ENCODE measurements at regions not wholly inside any gene's neighbourhood (a gene's known extent, or its start where the extent isn't known, plus 50 kb on each side); places are given as distances from the start of the nearest gene placed in this dataset.

GRCh38 chr4:65175585-65175984 lies 494.7 kb downstream of the EPHA5 start:
- Histone ChIP-seq H3K27me3 (no peaks in the 10 kb centered on the region), H3K4me3 (no peak overlapping the region), H3K27ac (no peak overlapping the region), H3K4me1 (no peaks in the 10 kb centered on the region), H3K36me3 (no peaks in the 10 kb centered on the region), H3K9me3 (no peaks in the 10 kb centered on the region)
- DNase-seq (ENCODE audit: low spot score in 2 of 2) = no peak
- TF ChIP-seq CTCF (IDR thresholded peaks at IDR 0.05) (no peak), POLR2A (IDR thresholded peaks at IDR 0.05) (no peak), EP300 (IDR thresholded peaks at IDR 0.05) (no peak), POLR2AphosphoS5 (IDR thresholded peaks at IDR 0.05) (no peak)
- WGBS = 79% methylated on average over 5 of the region's 5 CpGs

- H3K4me3 ChIP-seq = no peak overlapping the region
- DNase-seq (ENCODE audit: low spot score in 2 of 2) = no peak
- no peaks in the 10 kb centered on the region for H3K4me1 ChIP-seq
- H3K27me3 ChIP-seq = no peaks in the 10 kb centered on the region
- no peaks in the 10 kb centered on the region for H3K9me3 ChIP-seq
- H3K27ac ChIP-seq = no peak overlapping the region
- no peak for TF ChIP-seq POLR2A (IDR thresholded peaks at IDR 0.05)
- TF ChIP-seq POLR2AphosphoS5 (IDR thresholded peaks at IDR 0.05) = no peak
- no peak for TF ChIP-seq CTCF (IDR thresholded peaks at IDR 0.05)
- TF ChIP-seq EP300 (IDR thresholded peaks at IDR 0.05) = no peak
- 88% methylated on average over 6 of the region's 6 CpGs for WGBS
- H3K36me3 ChIP-seq = no peaks in the 10 kb centered on the region
These were observed 499.3 kb downstream of the EPHA5 start for GRCh38 chr4:65170768-65171514.

GRCh38 chr4:65167719-65168118 lies 502.6 kb downstream of the EPHA5 start:
- H3K4me3 ChIP-seq = no peak overlapping the region
- H3K4me1 ChIP-seq = no peaks in the 10 kb centered on the region
- no peaks in the 10 kb centered on the region for H3K36me3 ChIP-seq
- no peak for DNase-seq (ENCODE audit: low spot score in 2 of 2)
- no peaks in the 10 kb centered on the region for H3K27me3 ChIP-seq
- H3K27ac ChIP-seq = no peak overlapping the region
- no peaks in the 10 kb centered on the region for H3K9me3 ChIP-seq
- WGBS = 83% methylated on average over 3 of the region's 3 CpGs
- no peak for TF ChIP-seq POLR2AphosphoS5 (IDR thresholded peaks at IDR 0.05)
- TF ChIP-seq EP300 (IDR thresholded peaks at IDR 0.05) = no peak
- TF ChIP-seq CTCF (IDR thresholded peaks at IDR 0.05) = no peak
- no peak for TF ChIP-seq POLR2A (IDR thresholded peaks at IDR 0.05)

GRCh38 chr4:65152205-65152604 lies 518.1 kb downstream of the EPHA5 start:
- TF ChIP-seq POLR2AphosphoS5 (IDR thresholded peaks at IDR 0.05) (no peak), EP300 (IDR thresholded peaks at IDR 0.05) (no peak), POLR2A (IDR thresholded peaks at IDR 0.05) (no peak), CTCF (IDR thresholded peaks at IDR 0.05) (no peak)
- DNase-seq (ENCODE audit: low spot score in 2 of 2) = no peak
- H3K4me3 ChIP-seq = no peak overlapping the region
- no peaks in the 10 kb centered on the region for H3K9me3 ChIP-seq
- H3K27me3 ChIP-seq = no peaks in the 10 kb centered on the region
- H3K27ac ChIP-seq = no peak overlapping the region
- H3K36me3 ChIP-seq = no peaks in the 10 kb centered on the region
- no peaks in the 10 kb centered on the region for H3K4me1 ChIP-seq

GRCh38 chr4:65139998-65140397 lies 530.3 kb downstream of the EPHA5 start:
- DNase-seq (ENCODE audit: low spot score in 2 of 2) = no peak
- no peaks in the 10 kb centered on the region for H3K27me3 ChIP-seq
- H3K4me3 ChIP-seq = no peak overlapping the region
- TF ChIP-seq POLR2AphosphoS5 (IDR thresholded peaks at IDR 0.05) = no peak
- TF ChIP-seq EP300 (IDR thresholded peaks at IDR 0.05) = no peak
- peaks cover 7% of the 10 kb centered on the region for H3K9me3 ChIP-seq
- 83% methylated on average over 1 of the region's 1 CpG for WGBS
- H3K4me1 ChIP-seq = no peaks in the 10 kb centered on the region
- no peaks in the 10 kb centered on the region for H3K36me3 ChIP-seq
- no peak overlapping the region for H3K27ac ChIP-seq

- Histone ChIP-seq H3K27ac (no peak overlapping the region), H3K4me1 (no peaks in the 10 kb centered on the region), H3K27me3 (no peaks in the 10 kb centered on the region), H3K9me3 (no peaks in the 10 kb centered on the region), H3K36me3 (no peaks in the 10 kb centered on the region), H3K4me3 (no peak overlapping the region)
- DNase-seq (ENCODE audit: low spot score in 2 of 2) = no peak
- 94% methylated on average over 2 of the region's 2 CpGs for WGBS
- TF ChIP-seq POLR2AphosphoS5 (IDR thresholded peaks at IDR 0.05) = no peak
- TF ChIP-seq CTCF (IDR thresholded peaks at IDR 0.05) = no peak
- no peak for TF ChIP-seq POLR2A (IDR thresholded peaks at IDR 0.05)
- TF ChIP-seq EP300 (IDR thresholded peaks at IDR 0.05) = no peak
These were observed 544.1 kb downstream of the EPHA5 start for GRCh38 chr4:65126200-65126599.
